Endothelial cell of hepatic sinusoid (primary cell): ENCODE measurements at regions not wholly inside any gene's neighbourhood (a gene's known extent, or its start where the extent isn't known, plus 50 kb on each side); places are given as distances from the start of the nearest gene placed in this dataset.

Experiments used
- in situ Hi-C: cut with HindIII; loops from 2 replicates; pipeline ENCODE4 v1.10.0; 2017; ENCODE audit warnings: low sequenced_read_pairs

DNA sequence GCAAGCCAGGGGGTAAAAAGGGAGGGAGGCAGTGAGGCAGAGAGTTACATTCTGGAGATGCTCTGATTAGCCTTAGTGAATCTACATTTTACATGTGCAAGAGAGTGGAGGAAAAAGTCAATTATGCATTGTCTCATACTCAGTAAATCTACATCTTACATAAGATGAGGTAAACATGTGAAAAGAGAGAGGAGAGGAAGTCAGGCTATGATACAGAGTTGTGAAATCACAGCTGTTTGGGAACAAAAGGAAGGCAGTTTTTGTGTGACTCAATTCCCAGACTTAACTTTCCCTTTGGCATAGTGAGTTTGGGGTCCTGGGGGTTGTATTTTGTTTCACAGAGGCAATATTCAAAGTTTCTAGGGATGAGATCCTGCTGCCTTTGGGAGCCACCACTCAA lies 67.8 kb downstream of the GP2 start:
- in situ Hi-C loops, result no loop called here

DNA sequence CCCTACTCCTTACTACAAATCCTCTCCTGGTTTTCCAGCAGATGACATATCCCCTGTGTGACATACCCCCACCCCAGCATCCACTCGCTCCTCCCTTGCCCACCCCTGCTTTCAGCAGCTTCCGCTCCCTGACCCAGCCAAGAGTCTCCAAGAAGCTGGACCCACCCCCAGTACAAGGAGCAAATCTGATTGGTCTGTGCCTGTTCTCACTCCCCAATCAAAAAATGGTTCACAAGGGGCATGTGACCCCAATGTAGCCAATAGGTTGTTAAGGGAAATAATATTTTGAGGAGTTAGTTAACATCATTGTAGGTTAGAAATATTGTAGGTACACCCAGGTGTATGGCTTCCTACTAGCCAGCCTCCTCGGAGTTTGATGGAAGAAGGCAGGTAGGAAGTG lies 70.1 kb downstream of the GP2 start:
- in situ Hi-C loops, result no loop called here

DNA sequence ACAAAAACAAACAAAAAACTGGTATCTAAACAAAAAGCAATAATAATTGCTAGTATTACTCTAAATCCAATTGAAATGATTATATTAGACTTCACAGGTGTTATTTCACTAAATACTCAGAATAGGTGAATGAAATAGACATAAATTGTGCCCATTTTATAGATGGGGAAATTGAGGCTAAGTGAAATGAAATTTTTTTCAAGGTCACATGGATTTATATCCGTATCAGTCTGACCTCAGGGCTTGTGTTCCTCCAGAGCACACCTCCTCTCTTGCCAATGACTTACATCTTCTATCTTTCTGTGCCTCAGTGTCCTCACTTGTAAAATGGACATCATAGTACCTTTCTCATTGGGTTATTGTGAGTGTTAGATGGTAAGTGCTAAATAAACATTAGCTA lies 72.3 kb downstream of the GP2 start:
- in situ Hi-C loops, result no loop called here

DNA sequence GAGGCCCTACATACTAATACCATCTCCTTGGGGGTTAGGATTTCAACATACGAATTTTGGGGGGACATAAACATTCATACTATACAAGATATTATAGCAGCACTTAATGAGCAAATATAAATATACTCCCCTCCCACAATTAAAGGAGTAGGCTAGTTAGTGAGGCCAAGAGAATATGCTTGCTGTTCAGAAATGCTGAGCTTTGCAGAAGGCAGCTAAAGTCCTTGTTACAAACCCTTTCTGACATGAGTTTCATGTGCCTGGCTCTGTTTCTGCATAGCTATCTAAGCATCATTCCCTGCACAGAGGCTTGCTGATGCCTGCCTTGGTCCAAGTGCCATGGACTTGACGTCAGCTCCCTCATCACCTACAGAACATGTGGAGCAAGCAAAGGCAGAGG lies 73.5 kb downstream of the GP2 start:
- in situ Hi-C loops, result no loop called here

DNA sequence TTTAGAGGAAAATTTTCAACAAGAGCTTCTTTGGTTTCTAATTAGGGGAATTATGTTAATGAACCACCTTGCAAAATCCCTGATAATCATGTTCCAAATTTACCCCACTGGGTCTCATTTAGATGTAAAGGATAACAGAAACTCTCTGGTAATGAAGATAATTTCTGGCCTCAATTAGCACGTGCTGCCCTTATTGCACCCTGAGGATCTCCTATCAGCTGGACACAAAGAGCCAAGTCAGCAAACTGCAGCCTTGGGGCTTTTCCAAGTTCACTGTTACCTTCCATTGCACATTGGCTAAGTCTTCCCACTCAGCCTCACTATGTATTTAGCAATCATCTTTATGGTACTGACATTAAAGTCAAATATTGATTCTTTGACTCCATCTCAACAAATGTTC lies 78.1 kb downstream of the GP2 start:
- in situ Hi-C loops, result no loop called here

DNA sequence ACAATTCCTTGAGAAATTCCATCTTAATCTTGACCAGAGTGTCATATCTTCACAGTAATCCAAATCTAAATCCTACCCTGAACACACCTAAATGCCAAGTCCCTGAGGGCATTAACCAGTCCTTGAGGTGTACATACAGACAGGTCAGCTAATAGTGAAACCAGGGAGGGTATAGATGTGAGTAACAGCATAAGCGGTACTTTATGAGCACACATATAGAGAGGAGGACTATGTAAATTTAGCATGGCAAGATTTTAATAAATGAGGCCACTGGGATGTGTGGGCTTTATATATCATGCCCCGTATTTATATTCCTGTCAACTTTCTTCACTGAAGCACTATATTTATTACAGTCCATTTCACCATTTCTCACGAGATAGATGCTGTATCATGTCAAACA lies 80.2 kb downstream of the GP2 start:
- in situ Hi-C loops, result no loop called here

DNA sequence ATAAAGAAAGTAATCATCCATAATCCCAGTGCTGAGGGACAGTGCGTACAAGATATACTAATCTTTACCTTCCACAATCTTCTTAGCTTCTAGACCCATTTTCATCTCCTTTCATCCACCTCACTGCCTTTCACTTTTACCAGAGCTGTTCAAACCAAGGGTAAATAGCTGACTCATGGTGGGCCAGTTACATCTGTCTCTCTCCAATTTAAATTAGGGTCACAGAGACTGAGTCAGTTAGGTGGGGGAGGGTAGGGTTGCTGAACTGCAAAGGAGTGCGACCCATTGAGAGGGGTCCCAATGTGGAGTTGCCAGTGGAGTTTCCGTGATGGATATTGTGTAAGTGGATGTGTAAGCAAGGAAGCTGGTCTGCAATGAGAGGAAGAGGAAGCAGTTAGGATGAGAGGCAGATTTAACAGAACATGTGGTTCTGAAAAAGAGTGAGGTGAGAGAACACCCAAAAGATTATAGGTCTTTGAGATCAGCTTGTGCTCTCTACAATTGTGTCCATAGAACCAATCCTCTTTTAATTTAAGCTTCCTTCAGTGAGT lies 83.5 kb downstream of the GP2 start:
- in situ Hi-C loops, result no loop called here

DNA sequence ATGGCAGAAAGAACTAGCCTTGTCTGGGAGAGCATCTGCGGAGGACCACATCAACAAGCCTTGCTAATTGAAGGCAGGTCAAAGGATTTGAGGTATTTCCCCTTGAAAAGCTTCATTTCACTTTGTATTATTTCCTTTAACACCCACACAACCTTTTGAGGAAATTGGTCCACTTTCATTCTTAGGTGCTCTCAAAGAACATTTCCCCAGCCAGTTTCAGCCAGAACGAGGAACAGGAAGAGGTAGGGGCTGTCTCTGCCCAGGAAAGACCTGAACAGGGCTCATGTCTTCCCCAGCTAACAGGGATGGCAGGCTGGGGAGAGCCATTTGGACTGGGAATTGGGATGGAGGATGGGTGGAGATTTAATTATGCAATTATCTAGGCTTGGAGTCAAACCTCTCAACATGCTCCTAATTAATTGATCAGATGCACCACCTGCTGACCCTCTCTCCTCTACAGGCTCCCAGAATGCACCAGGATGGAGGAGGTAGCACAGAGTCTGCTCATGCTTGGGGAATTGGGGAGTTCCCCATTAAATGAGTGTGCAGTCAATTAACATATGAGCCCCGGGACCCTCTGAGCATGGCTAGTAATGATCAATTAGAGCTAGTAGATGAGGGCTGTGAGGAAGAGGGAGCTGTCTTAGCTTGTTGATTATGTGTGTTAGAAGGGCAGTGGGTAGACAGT lies 84.6 kb downstream of the GP2 start:
- in situ Hi-C loops, result no loop called here

DNA sequence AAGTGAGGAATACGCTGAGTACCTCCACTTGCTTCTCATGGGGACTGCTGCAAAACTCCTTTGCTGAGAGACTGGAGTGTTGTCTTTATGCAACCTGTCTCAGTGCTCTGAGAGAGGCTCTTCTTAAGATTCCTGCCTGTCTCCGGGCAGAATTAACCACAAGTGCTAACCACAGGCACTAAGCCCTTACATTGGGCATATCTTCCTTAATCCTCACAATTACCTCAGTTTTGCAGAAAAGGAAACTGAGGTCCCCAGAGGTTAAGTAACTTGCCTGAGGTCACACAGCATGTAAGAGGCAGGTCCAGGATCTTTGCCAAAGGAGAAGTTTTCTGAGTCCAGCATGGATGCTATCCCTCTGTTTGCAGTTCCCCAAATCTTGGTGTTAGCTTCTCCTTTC lies 86.0 kb downstream of the GP2 start:
- in situ Hi-C loops, result no loop called here

DNA sequence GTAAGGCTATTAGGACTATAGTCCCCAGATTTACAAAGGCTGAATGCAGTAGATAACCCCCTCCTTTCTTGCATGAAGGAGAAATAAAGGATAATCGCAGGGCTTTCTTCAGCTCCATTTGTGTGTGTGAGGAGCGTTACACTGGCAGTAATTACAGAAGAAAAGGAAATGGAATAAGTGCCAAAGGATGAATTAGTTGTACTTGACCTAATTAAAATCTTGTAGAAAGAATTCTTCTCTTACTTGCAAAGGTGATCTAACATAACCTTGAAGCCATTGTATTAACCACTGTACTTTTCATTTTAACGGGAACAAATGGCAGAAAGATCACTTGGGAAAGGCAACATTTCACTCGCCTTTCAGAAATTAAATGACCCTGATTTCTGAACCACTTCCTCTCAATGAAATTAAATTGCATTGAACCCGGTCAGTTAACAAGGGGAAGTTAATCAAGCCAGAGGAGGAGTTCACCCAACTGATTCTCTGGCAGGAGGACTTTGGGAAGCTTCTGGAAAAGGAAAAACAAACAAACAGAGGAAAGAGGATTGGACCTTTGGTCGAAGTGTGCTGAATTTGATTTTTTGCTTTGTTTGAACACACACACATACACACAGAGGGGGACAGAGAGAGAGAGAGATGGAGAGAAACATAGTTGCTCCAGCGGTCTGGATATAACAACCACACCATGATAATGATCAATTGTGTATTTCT lies 90.6 kb downstream of the GP2 start:
- in situ Hi-C loops, result no loop called here

DNA sequence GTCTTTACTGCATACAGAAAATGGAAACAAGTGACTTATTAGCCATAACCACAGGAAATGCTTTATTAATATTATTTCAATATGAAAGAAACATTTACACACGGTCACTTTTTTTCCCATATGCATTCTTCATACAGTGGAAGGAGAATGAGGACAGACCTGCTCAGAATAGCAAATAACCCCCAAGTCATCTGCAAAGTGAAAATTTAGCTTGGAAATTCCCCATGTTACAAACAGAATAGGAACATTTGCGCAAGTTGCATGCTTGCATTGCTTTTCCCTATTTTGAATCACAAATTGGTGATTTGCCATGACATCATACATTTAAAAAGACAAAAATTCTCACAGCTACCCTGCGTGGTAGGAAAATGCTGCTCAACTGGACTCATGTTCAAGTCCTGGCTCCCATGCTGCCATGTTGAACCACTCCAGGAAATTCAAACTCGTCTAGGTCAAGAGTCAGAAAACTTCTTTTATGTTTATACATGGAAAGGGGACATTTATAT lies 102.0 kb downstream of the GP2 start:
- in situ Hi-C loops, result no loop called here

DNA sequence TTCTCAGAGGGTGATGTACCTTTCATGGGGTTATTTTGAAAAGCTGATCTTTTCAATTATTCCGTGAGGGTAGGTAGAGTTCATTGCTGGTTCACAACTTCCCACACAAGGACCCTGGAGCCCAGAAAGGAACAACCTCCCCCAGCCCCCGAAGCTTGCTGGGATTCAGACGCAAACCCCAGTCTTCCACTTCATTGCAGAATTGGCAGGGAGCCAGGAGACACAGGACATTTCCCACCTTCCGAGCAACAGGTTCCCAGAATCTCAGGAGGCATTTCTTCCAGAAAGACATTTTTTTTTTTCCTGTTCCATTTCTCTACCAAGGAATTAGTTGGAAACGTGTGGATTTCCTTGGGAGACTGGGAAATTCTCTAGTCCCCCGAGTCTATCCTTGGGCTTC lies 106.1 kb downstream of the GP2 start:
- in situ Hi-C loops, result no loop called here

DNA sequence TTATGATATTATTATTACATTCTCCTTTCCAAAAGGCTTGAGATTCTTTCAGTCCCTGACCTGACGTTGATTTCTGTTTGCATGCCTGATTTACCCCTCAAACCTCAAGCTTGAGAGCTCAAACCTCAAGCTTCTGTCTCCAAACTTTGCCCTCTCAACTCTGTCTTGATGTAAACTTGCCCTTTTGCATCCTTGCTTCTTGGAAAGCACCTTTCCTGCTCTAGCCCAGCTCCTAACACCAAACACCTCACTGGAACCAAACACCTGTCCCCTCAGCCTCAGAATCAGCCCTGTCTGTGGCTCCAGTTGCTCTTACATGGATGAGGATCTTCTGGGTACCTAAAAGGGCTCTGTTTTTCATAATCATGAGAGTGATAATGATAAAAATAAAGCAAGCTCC lies 109.2 kb downstream of the GP2 start:
- in situ Hi-C loops, result no loop called here

DNA sequence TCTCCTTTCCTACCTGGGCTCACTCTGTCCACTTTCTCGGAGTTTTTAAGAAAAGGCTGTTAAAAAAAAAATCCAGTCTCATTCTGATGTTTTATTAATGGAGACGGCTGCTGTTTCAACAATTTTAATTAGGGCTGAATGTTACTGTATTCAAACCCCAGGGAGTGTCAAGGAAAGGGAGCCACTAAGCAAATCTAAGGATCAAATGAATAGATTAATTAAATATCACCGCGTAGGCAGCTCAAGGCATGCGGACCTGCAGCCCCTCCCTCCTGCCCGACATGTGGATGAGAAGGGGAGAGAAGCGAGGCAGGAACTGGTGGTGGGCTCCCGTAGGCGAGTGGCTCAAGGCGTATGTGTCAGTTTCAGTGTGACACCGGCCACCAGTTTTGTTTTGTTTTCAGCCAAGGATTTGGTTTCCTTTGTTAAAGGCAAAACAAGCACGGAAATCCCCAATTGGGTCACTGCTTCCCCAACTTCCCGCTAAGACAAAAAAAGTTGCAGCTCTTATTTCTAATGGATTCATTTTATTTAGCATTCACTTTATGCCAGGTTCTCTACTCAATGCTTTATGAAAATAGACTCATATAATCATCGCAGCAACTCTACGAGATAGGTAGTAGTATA lies 110.6 kb downstream of the GP2 start:
- in situ Hi-C loops, result no loop called here

DNA sequence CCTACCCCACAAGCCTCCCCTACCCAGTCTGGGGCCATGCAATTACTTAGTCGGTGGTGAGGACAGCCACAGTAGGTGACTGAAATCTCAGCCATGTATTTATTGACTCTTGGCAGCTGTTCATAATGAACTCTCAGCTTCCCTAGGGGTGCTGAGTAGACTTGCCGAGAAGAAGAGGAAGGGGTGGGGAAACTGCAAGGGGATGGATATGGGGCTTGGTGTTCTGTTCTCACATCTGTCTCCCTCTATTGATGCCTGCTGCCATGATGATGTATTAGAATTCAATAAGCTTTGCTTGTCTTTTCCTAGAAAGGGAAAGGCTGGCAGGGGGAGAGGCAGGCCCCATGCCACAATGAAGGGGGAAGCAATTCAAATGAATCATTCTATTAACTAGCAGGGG lies 112.9 kb downstream of the GP2 start:
- in situ Hi-C loops, result no loop called here

DNA sequence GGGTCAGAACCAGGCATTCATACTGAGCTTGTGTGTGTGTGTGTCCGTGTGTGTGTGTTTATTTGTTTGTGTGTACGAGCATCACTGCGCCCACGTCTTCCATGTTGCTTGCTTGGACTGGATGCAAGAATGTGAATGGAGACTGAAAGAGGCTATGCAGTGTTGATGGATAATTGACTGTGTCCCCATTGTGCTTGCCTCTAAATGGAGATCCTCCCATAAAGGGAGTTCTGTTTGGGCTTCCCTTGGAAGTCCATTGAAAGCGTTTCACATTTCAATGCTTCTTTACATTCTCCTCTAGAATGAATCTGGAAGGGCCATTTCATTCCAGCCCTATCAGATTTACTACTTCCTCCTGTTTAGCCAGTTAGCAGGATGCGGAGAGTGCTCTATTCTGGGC lies 124.0 kb downstream of the GP2 start:
- in situ Hi-C loops, result no loop called here

DNA sequence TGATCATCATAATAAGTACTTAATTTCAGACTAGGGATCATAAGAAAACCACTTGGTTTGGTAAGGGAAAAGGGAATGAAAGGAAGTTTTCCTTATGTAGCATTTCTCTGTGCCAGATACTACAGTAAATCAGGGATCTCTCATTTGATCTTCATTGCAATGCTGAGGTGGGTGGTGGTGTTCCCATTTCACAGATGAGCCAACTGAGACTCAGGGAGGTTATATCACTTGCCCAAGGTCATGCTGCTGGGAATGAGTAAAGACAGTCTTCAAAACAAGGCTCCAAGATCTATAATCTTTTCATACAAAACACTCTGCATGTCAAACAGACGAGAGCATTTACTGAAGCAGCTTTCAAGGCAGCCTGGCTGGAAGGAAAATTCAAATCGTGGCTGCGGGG lies 124.6 kb downstream of the GP2 start:
- in situ Hi-C loops, result no loop called here

DNA sequence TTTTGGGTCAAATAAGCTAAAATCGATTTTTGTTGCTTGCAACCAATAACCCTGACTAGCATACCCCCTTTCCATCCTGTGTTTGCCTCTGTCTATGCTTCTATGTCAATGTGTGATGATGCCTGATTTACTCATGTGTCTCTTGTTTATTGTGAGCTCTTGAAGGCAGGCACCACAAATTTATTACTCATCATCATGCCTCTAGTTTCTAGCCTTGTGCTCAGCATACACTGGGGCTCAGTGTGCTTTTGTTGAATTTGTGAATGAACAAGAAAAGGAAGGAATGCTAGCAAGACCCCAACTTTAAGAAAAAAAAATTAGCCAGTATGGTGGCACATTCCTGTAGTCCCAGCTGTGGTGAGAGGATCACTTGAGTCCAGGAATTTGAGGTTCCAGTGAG lies 119.1 kb upstream of the GPR139 start:
- in situ Hi-C loops, result no loop called here

DNA sequence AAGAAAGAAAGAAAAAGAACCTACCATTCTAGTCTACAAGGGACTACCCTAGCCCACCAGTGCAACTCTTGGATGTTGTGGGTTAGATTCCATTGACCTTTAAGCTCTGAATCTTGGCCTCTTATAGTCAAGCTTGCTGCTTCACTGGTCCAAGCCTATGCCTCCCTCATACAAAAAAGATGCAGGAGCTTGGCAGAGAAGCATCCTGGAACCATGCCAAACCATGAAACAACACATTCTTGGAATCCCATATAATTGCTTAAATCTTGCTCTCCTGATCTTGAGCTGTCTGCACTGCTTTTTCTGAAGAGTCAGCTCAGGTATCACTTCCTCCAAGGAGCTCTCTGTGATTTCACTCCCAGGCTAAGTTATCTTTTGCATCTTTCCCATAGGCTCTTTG lies 117.9 kb upstream of the GPR139 start:
- in situ Hi-C loops, result no loop called here

DNA sequence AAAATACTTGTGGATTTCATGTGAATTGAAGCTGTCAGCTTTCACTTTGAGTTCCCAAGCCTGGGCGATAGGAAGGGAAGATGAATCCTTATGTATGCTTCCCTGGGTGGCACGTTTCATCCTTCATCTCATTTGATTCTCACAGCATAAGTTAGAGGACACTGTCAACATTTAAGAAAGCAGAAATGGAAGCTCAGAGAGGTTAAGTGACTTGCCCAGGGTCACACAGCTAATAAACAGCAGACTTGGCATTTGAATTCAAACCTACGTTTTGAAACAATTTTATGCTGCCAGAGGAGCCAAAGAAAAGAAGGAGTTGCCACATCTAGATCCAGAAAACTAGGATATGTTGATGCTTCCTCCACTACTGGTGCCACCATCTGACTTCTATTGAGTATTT lies 108.3 kb upstream of the GPR139 start:
- in situ Hi-C loops, result no loop called here

DNA sequence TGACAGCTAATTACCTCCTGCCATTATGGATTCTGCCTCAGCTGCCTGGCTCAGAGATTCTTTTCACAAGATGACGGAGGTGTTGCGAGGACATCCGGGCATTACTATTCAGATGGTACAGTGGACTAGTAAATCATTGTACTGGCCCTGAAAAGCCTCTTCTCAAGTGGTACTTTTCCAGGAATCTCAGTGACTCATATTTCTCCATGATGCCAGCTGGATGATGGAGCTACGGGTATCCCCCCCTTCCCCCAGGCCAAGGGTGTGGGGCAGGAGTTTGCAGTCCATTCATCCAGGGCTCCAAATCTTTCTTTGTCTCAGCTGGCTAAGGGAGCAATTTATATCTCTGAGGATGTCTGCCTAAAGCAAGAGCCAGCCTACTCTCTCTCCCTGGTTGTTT lies 107.7 kb upstream of the GPR139 start:
- in situ Hi-C loops, result no loop called here

DNA sequence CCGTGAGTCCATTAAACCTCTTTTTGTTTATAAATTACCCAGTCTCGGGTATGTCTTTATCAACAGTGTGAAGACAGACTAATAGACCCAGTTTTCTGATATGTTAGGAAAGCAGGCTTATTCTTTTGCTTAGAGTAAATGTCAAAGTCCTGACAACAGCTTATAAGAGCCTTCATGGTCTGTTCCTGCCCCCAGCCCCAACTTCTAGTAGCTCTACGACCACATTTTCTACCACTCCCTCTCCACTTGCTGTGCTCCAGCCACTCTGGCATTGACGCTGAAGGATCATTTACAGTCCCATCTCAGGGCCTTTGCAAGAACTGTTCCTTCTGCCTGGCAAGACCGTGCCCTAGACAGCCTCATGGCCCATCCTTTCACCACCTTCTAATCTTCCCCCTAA lies 104.6 kb upstream of the GPR139 start:
- in situ Hi-C loops, result no loop called here
